GM12892 (cell line): ENCODE measurements at regions not wholly inside any gene's neighbourhood (a gene's known extent, or its start where the extent isn't known, plus 50 kb on each side); places are given as distances from the start of the nearest gene placed in this dataset.

ENCODE experiments used
- POLR2A ChIP-seq: IDR thresholded peaks from 2 replicates; pipeline ENCODE4 v1.6.1; 2011; ENCODE audit warnings: low read depth, low read length, control low read depth
- POLR2AphosphoS5 ChIP-seq: IDR thresholded peaks from 2 replicates; pipeline ENCODE4 v1.6.1; 2011; ENCODE audit warnings: low read depth, low read length, control low read depth
- TAF1 ChIP-seq: IDR thresholded peaks from 2 replicates; pipeline ENCODE4 v1.6.1; 2011; ENCODE audit warnings: low read depth, mild to moderate bottlenecking, control low read depth, low read length, borderline replicate concordance

DNA sequence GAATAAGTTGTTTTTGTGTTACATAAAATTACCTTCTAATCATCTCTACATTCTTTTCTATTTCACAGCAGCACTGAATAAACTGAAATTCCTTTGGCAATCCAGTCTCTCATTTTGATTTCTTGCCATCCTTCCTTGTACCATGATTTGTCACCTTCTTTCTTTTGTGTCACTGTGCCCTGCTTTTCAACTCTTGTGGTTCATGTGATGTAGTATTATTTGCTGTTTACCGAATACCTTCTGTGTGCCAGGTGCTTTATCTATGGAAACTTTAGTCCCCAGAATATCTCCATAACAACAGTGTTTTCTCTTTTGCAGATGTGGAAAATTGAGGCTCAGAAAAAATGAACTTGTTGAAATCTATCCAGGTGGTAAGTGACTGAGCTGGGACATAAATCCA is 220.3 kb downstream of the STK31 start:
- TF ChIP-seq POLR2AphosphoS5: no peak
- TF ChIP-seq POLR2A: no peak
- no peak for TF ChIP-seq TAF1
